ENCODE measurements at regions not wholly inside any gene's neighbourhood (a gene's known extent, or its start where the extent isn't known, plus 50 kb on each side); places are given as distances from the start of the nearest gene placed in this dataset.

DNA sequence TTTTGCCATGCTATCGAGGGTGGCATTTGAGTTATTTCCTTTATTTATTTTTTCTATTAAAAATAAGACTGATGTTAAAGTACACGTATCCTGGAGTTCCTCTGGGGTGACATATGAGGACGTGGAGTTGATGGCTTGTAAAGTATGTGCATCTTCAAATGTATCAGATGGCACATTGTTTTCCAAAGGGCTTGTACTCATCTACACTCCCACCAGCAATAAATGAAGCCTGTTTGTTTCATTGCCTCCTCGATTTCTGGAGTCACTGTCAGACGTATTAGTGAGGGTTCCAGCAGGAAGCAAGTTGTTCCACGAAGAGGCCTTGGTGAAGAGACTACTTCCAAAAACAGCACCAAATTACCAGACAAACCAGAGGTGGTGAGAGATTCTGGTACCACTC lies 423.9 kb downstream of the NPHP4 start:
- no peak for DNase-seq (ENCODE audit: low read depth)

DNA sequence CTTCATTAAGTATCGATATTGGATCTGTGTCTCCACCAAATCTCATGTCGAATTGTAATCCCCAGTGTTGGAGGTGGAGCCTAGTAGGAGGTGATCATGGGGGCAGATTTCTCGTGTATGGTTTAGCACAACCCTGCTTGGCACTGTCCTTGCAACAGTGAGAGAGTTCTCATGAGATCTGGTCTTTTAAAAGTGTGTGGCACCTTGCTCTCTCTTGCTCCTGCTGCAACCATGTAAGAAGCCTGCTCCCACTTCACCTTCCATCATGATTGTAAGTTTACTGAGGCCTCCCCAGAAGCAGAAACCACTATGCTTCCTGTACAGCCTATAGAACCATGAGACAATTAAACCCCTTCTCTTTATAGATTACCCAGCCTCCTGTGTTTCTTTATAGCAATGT lies 424.4 kb downstream of the NPHP4 start:
- DNase-seq (ENCODE audit: low read depth): no peak

GRCh38 chr1:5566924-5567323 lies 425.3 kb downstream of the NPHP4 start:
- DNase-seq (ENCODE audit: low read depth): no peak

GRCh38 chr1:5565281-5566125 lies 426.7 kb downstream of the NPHP4 start:
- DNase-seq (ENCODE audit: low read depth): no peak

DNA sequence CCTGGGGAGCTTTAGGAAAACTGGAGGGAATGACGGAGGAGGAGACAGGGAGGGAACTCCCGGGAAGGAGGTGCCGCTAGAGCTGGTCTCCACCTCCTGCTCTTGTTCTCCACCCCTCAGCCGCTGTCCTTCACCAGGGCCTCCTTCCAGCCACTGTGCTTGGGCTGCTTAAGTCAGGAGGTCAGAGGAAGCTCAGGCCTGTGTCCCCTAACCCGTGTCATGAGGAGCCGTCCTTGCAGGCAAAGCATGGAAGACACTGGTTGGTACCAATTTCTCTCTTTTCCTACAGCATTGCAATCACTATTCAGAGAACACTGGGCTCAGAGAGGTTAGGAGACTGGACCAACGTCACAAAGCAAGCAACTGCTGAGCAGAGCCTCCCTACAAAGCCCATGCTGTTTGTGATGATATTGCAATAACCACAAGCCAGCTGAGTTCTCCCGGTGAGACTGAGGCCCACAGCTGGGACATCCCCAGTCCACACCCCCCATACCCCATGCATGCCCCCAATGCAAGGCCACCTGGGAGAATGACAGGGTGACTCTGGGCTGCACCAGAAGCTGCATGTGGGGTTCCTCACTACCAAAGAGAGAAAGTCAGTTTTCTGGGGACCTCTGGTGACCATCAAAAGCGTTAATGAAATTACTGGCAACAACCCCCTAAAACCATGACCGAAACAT lies 427.5 kb downstream of the NPHP4 start:
- DNase-seq (ENCODE audit: low read depth): no peak

DNA sequence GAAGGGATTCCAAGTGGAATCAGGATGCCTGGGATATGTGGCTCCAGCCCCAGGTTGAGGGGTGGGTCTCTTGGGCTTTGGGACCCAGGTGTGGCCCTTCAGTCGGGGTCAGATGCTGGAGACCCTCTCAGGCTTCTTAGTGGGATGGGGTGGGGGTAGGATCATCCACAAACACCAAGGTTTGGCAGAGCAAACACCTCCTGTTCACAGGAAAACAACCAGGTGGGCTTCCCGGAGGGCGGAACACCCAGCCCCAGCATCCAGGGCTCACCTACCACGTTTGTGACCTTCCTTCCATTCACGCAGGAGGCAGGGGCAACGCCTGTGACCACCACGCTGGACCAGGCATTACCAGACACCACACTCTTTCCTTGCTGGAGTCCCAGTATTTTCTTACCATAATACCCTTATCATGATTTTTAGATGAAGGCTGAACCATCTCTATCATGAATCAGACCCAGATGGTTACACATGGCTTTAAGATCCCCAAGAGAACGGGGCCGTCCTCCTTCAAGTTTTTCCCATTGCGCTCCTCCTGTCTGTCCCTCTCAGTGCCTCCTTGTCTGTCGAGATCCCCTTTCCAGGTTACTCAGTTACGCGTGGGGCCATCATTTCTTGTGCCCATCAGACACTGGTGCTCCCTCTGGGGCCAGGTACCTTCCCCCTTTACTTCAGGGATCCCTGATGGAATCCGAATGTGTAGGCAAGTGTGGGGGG lies 428.2 kb downstream of the NPHP4 start:
- no peak for DNase-seq (ENCODE audit: low read depth)

DNA sequence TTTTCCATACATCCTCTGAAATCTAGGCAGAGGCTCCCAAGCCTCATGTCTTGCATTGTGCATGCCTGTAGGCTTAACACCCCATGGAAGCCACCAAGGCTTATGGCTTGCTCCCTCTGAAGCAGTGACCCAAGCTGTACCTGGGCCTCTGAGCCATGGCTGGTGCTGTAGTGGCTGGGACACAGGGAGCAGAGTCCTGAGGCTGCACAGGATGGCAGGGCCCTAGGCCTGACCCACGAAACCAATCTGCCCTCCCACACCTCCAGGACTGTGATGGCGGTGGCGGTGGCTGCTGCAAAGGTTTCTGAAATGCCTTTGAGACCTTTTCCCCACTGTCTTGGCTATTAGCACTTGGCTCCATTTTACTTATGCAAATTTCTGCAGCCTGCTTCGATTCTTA lies 429.5 kb downstream of the NPHP4 start:
- no peak for DNase-seq (ENCODE audit: low read depth)

GRCh38 chr1:5562331-5562730 lies 429.9 kb downstream of the NPHP4 start:
- no peak for DNase-seq (ENCODE audit: low read depth)

GRCh38 chr1:5559078-5559477 lies 433.1 kb downstream of the NPHP4 start:
- DNase-seq (ENCODE audit: low read depth): no peak

- no peak for DNase-seq (ENCODE audit: low read depth)
Measured at GRCh38 chr1:5555853-5556252, 436.4 kb downstream of the NPHP4 start.

DNA sequence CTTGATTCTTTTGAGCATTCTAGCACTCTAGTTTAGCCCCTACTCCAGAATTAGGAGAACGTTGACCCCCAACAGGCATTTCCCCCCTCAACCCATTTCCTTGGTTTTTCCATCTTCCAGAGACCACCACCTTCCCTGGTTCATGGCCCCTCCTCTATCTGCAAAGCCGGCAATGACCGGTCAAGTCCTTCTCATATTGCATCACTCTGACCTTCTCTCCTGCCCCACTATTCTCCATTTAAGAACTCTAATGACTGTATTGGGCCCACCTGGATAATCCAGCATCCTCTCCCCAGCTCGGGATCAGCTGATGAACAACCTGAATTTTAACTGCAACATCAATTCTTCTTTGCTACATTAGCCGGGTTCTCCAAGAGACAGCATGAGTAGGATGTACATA lies 437.4 kb downstream of the NPHP4 start:
- DNase-seq (ENCODE audit: low read depth): no peak

GRCh38 chr1:5554111-5554510 lies 438.1 kb downstream of the NPHP4 start:
- no peak for DNase-seq (ENCODE audit: low read depth)

- DNase-seq (ENCODE audit: low read depth): no peak
Measured at GRCh38 chr1:5552787-5553484, 439.3 kb downstream of the NPHP4 start.

- DNase-seq (ENCODE audit: low read depth): no peak
Measured at GRCh38 chr1:5551274-5551975, 440.8 kb downstream of the NPHP4 start.

DNA sequence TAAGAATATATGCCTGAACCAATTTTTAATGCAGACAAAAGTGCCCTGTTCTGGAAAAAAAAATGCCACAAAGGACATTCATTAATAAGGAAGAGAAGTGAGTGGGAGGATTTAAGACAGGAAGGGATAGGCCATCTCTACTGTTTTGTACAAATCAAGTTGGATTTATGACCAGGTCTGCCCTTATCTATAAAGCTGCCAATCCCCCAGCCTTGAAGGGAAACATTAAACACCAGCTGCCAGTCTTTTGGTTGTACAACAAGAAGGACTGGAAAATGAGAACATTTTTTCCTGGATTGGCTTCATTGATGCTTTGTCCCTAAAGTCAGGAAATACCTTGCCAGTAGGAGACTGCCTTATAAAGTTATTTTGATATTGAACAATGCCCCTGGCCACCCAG lies 444.0 kb downstream of the NPHP4 start:
- no peak for DNase-seq (ENCODE audit: low read depth)

GRCh38 chr1:5543235-5543634 lies 449.0 kb downstream of the NPHP4 start:
- DNase-seq (ENCODE audit: low read depth): no peak

DNA sequence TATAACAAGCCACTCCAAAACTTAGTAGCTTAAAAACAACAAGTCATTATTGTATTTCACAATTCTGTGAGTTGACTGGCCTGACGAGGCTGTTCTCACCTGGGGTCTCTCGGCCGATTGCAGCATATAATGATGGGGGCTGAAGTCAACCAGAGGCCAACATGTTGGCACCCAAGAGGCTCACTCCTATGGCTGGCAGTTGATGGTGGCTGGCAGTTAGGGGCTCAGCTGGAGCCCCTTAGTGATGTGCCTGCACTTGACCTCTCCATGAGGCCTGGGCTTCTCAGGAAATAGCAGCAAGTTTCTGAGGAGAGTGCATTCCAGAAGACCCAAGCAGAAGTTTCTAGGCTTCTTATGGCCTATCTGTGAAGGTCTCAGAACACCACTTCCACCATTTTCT lies 459.4 kb downstream of the NPHP4 start:
- no peak for DNase-seq (ENCODE audit: low read depth)

DNA sequence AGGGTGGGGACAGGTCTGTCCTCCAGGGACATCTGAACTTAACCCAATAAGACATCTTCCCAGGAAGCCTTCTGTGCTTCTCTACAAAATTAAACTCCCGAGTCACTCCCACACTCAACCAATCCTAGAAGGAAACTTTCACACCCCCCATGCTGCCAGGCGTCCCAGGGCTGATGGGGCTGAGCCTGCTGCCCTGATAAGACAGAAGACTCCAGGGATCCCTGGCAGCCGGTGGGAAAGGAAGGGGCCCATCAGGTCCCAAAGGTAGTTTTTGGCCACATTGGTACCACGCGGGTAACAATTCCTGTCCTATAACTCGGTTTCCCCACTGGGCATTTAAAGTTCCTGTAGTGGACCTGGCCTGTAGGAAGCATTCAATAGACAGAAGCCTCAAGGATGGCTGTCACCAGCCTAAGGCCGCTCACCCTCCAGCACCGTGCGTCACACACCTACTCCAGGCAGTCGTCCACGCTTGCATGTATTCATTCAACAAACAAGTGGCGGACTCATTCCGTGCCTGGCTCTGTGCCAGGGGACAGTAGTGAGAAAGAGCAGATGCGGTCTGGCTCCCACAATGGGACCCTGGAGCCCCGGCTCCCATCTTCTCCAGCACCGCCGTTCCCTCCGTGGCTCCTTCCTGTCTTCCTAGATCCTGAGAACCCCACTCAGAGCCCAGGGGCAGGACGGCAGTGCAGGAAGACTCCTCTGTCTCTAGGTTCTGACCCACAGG lies 465.2 kb downstream of the NPHP4 start:
- DNase-seq (ENCODE audit: low read depth): no peak

DNA sequence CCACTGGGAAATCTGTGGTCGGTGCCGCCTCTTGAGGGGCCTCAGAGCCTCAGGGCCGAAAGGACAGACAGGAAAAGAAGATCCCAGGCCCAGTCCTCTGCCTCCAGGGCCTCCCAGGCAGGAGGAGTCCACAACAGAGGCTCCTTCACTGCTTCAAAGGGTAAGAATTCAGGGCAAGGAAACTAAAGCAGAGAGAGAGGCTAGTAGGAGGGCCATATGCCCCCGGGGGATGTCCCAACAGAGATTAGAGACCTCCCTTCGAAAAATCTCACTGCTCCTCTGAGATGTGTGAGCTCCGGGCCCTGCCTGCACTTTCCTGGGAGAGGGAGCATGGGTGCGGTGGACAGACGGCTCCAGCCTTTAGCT lies 465.9 kb downstream of the NPHP4 start:
- DNase-seq (ENCODE audit: low read depth): no peak

- DNase-seq (ENCODE audit: low read depth): no peak
Measured at GRCh38 chr1:5525597-5526384, 466.4 kb downstream of the NPHP4 start.
